Fibroblast of lung (primary cell): ENCODE measurements at regions not wholly inside any gene's neighbourhood (a gene's known extent, or its start where the extent isn't known, plus 50 kb on each side); places are given as distances from the start of the nearest gene placed in this dataset.
"Not testable (repeated sequence)": the region's sequence is repeated elsewhere in the genome, so short reads cannot be mapped to it uniquely, and the experiment has no call there.

Experiments used
- CTCF ChIP-seq, 2 donors: IDR thresholded peaks in 1 of 2; conservative IDR thresholded peaks in 1 of 2; 1 replicate in 1 of 2; 2 replicates in 1 of 2; pipeline ENCODE4 v1.5.1; 2011 to 2012; ENCODE audit warnings: low read length in 2 of 2, control low read depth in 1 of 2, inconsistent platforms in 1 of 2, low read depth in 1 of 2, mild to moderate bottlenecking in 1 of 2
- EZH2 ChIP-seq: IDR thresholded peaks from 2 replicates; pipeline ENCODE4 v1.5.1; 2012; ENCODE audit warnings: low read length, control low read depth, mild to moderate bottlenecking; ENCODE audit errors: missing control alignments

GRCh38 chr6:48638796-48639195 is 527.8 kb upstream of the PTCHD4 start:
- TF ChIP-seq EZH2; CTCF (conservative IDR thresholded peaks at IDR 0.05 in 1 of 2, IDR thresholded peaks at IDR 0.05 in 1 of 2; ENCODE audit: low read depth in 1 of 2, low read length in 2 of 2): not testable (repeated sequence)
